Adipocyte (in vitro differentiated cells): ENCODE measurements at regions not wholly inside any gene's neighbourhood (a gene's known extent, or its start where the extent isn't known, plus 50 kb on each side); places are given as distances from the start of the nearest gene placed in this dataset.

Experiments used
- DNase-seq: peaks from one replicate; pipeline ENCODE4 v3.0.0-alpha.2; 2015; ENCODE audit warnings: low read depth
- H3K27me3 ChIP-seq: replicated peaks from 2 replicates; pipeline ENCODE4 v1.7.0; 2013; ENCODE audit warnings: mild to moderate bottlenecking, low read length, moderate library complexity; ENCODE audit not compliant: control insufficient read depth, insufficient read depth
- H3K36me3 ChIP-seq: 2 replicates; pipeline ENCODE4 v1.7.0; 2013; ENCODE audit warnings: low read length, mild to moderate bottlenecking, moderate library complexity; ENCODE audit not compliant: control insufficient read depth, insufficient read depth, severe bottlenecking
- H3K4me1 ChIP-seq: 2 replicates; pipeline ENCODE4 v1.7.0; 2013; ENCODE audit warnings: mild to moderate bottlenecking, low read length, moderate library complexity; ENCODE audit not compliant: control insufficient read depth, insufficient read depth
- H3K4me3 ChIP-seq: 2 replicates; pipeline ENCODE4 v1.7.0; 2013; ENCODE audit warnings: mild to moderate bottlenecking, low read length, moderate library complexity
- H3K9ac ChIP-seq: 2 replicates; pipeline ENCODE4 v1.7.0; 2013; ENCODE audit warnings: mild to moderate bottlenecking, low read length, moderate library complexity
- H3K9me3 ChIP-seq: 2 replicates; pipeline ENCODE4 v1.7.0; 2013; ENCODE audit warnings: mild to moderate bottlenecking, low read length, moderate library complexity; ENCODE audit not compliant: control insufficient read depth

DNA sequence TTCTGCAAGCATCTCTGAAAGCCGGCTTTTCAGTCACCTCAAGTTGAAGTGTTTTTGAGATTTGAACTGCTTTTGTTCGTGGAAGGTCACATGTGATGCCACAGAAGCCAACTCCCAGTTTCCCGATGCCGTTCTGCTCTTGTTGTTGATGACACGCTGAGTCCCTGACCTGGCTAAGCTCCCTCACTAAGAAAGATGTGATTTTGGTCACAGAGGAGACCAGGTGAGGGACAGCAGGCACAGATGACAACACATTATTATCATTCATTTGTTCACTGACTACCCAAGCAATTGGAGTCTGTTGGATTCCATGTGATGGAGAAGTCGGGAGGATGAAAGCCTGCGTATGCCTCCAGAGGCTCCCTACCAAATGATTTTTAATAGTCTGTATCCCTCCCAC lies 822.4 kb upstream of the RBFOX1 start:
- Histone ChIP-seq H3K4me3 (no peak overlapping the region), H3K9ac (no peak overlapping the region), H3K4me1 (no peaks in the 10 kb centered on the region), H3K27me3 (no peaks in the 10 kb centered on the region), H3K36me3 (no peaks in the 10 kb centered on the region), H3K9me3 (peaks cover 10% of the 10 kb centered on the region)
- no peak for DNase-seq

DNA sequence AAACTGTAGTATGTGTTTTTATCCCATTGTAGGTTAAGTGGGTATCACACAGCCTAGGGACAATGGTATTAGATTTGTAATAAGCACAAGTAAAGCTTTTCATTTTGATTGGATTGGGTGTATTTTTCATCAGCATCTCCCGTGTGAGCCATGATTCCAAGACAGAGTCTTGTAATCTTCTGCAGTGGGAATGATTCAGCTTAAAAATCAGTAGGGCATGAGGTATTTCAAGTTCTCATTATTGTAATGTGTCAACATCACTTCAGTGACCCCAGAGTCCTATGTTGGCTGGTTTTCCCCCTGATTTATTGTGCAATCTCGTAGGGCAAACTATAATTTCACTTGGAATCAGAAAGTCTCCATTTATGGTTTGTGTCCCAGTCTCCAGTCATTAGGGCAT lies 833.2 kb upstream of the RBFOX1 start:
- Histone ChIP-seq H3K9ac (no peak overlapping the region), H3K36me3 (no peaks in the 10 kb centered on the region), H3K4me3 (no peak overlapping the region), H3K4me1 (no peaks in the 10 kb centered on the region), H3K27me3 (no peaks in the 10 kb centered on the region), H3K9me3 (no peaks in the 10 kb centered on the region)
- DNase-seq = no peak

DNA sequence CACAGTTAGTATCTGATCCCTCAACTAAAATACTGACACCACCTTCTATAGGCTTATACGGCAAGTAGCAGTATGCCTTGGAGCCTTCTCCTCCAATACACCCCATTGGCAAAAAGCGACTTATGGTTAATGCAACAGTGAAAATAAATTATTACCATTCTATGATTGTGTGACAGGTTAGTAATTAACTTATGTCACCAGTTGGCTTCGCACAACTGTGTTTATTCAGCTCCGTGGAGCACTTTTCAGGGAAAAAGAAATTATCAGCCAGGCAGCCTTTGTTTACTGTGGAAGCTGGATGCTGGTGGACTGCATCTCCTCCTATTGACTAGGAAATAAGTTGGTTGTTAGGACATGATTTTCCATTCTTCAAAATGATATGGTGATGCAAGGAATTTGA lies 833.8 kb upstream of the RBFOX1 start:
- Histone ChIP-seq H3K4me3 (no peak overlapping the region), H3K36me3 (no peaks in the 10 kb centered on the region), H3K27me3 (no peaks in the 10 kb centered on the region), H3K9ac (no peak overlapping the region), H3K4me1 (no peaks in the 10 kb centered on the region), H3K9me3 (no peaks in the 10 kb centered on the region)
- DNase-seq = no peak

- Histone ChIP-seq H3K27me3 (no peaks in the 10 kb centered on the region), H3K9me3 (no peaks in the 10 kb centered on the region), H3K36me3 (no peaks in the 10 kb centered on the region), H3K4me1 (no peaks in the 10 kb centered on the region), H3K9ac (no peak overlapping the region), H3K4me3 (no peak overlapping the region)
- no peak for DNase-seq
Measured at GRCh38 chr16:6496996-6497395, 835.6 kb upstream of the RBFOX1 start.

DNA sequence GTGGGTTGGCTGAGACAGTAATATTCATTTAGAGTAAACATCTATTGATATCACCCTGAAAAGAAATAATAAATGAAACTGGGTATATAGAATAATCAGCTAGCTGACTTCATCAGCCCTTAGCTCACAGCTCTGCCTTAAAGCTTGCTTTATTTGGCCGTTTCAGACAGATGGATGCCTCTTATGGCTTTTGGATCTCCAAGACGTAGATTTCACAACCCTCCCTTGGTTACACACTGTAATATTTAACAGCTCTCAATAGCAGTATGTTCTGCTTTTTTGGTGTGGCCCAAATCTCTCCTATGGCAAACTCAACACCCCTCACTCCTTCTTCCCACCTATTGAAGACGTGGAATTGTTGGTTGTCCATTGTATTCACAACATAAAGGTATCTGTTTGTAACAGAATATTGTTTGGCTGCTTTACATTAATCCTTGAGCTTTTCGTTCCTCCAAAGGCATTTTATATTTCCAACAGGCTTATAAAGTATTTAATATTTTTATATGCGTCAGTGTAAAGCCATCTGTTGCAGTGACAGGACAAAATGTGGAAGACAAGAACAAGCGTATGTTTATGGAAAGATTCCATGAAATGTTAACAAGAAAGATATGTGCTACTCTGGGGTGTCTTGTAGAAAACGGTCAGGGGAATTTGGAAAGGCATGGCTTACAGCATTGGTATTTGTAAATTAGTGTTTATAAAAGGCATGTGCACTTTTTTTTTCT lies 837.0 kb upstream of the RBFOX1 start:
- no peak for DNase-seq
- H3K27me3 ChIP-seq = no peaks in the 10 kb centered on the region
- no peak overlapping the region for H3K9ac ChIP-seq
- H3K36me3 ChIP-seq = no peaks in the 10 kb centered on the region
- no peaks in the 10 kb centered on the region for H3K9me3 ChIP-seq
- no peaks in the 10 kb centered on the region for H3K4me1 ChIP-seq
- no peak overlapping the region for H3K4me3 ChIP-seq

GRCh38 chr16:6494716-6495115 lies 837.9 kb upstream of the RBFOX1 start:
- H3K36me3 ChIP-seq = no peaks in the 10 kb centered on the region
- no peak overlapping the region for H3K9ac ChIP-seq

GRCh38 chr16:6493555-6493954 lies 839.1 kb upstream of the RBFOX1 start:
- Histone ChIP-seq H3K4me3 (no peak overlapping the region), H3K9ac (no peak overlapping the region), H3K4me1 (no peaks in the 10 kb centered on the region), H3K9me3 (no peaks in the 10 kb centered on the region), H3K27me3 (no peaks in the 10 kb centered on the region), H3K36me3 (no peaks in the 10 kb centered on the region)
- no peak for DNase-seq

More at GRCh38 chr16:6494716-6495115, 837.9 kb upstream of the RBFOX1 start:
- H3K27me3 ChIP-seq = no peaks in the 10 kb centered on the region
- no peaks in the 10 kb centered on the region for H3K9me3 ChIP-seq
- H3K4me1 ChIP-seq = no peaks in the 10 kb centered on the region
- H3K4me3 ChIP-seq = no peak overlapping the region
- no peak for DNase-seq

GRCh38 chr16:6492742-6493141 lies 839.9 kb upstream of the RBFOX1 start:
- Histone ChIP-seq H3K27me3 (no peaks in the 10 kb centered on the region), H3K4me3 (no peak overlapping the region), H3K9ac (no peak overlapping the region), H3K4me1 (no peaks in the 10 kb centered on the region), H3K36me3 (no peaks in the 10 kb centered on the region), H3K9me3 (no peaks in the 10 kb centered on the region)
- no peak for DNase-seq

DNA sequence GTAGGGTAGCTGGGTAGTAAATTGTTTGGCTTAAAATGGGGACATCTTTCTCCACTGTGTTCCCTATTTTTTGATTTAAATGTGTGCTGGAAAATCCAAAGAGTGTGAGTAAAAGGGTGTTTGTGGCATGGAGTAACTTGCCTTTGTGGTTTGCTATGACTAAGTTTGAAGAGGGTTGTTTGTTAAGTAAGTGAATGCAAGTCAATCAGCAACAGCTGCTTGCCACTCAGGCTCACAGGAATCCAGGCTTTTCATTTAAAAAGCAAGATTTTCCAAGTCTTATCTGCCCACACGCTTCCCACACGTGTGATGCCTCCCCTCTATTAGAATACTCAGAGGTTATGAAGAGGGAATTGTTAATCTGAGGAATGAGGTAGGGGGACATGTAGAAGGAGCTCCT lies 847.7 kb upstream of the RBFOX1 start:
- no peak overlapping the region for H3K9ac ChIP-seq
- no peaks in the 10 kb centered on the region for H3K9me3 ChIP-seq
- no peak for DNase-seq
- no peaks in the 10 kb centered on the region for H3K27me3 ChIP-seq
- H3K36me3 ChIP-seq = no peaks in the 10 kb centered on the region
- no peak overlapping the region for H3K4me3 ChIP-seq
- no peaks in the 10 kb centered on the region for H3K4me1 ChIP-seq

DNA sequence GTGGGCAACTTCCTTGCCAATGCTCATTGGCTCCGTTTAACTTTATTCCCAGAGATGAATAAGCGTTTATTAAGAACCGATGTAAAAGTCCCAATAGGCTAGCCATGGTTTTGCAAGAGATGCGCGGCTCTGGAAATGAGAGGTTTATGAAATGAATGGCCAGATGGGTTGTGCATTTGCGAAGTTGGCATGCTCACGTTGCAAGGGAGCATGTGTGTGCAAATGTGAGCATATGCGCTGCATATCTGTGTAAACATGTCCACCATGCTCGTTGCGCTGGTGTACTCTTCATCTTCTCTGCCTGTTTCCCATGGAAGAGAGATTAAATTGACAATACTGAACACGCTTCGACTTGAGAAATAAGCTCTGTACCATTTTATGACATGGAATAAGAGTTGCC lies 848.6 kb upstream of the RBFOX1 start:
- no peak for DNase-seq
- no peaks in the 10 kb centered on the region for H3K4me1 ChIP-seq
- no peaks in the 10 kb centered on the region for H3K27me3 ChIP-seq
- no peak overlapping the region for H3K9ac ChIP-seq
- no peaks in the 10 kb centered on the region for H3K36me3 ChIP-seq
- no peak overlapping the region for H3K4me3 ChIP-seq
- no peaks in the 10 kb centered on the region for H3K9me3 ChIP-seq

GRCh38 chr16:6483469-6484033 lies 849.1 kb upstream of the RBFOX1 start:
- Histone ChIP-seq H3K27me3 (no peaks in the 10 kb centered on the region), H3K9me3 (no peaks in the 10 kb centered on the region), H3K36me3 (no peaks in the 10 kb centered on the region), H3K9ac (no peak overlapping the region), H3K4me1 (no peaks in the 10 kb centered on the region), H3K4me3 (no peak overlapping the region)
- DNase-seq = no peak
